AG04450 (cell line): ENCODE measurements at regions not wholly inside any gene's neighbourhood (a gene's known extent, or its start where the extent isn't known, plus 50 kb on each side); places are given as distances from the start of the nearest gene placed in this dataset.

Experiments
- CTCF ChIA-PET: fragments of 300-600, 350-600 bp; formaldehyde crosslinking; extraction: SDS; loops from one replicate; lab custom pipeline; 2022; ENCODE audit warnings: antibody characterized with exemption, inconsistent platforms; lab: Charles Lee
- POLR2A ChIA-PET: fragments of 350-600 bp; formaldehyde crosslinking; extraction: SDS; loops from one replicate; lab custom pipeline; 2021; ENCODE audit warnings: antibody characterized with exemption, inconsistent platforms; lab: Yijun Ruan, JAX
- DNase-seq: peaks from one replicate; pipeline ENCODE4 v3.0.0-alpha.2; 2011; ENCODE audit warnings: low read depth, low spot score
- H3K27ac ChIP-seq: one replicate; pipeline ENCODE4 v1.5.1; 2012; ENCODE audit warnings: low read depth, low read length, control low read depth
- H3K27me3 ChIP-seq: one replicate; pipeline ENCODE4 v1.6.0; 2012; ENCODE audit warnings: low read length; ENCODE audit not compliant: control insufficient read depth, insufficient read depth
- H3K4me3 ChIP-seq: 2 replicates; pipeline ENCODE4 v1.5.1; 2011; ENCODE audit warnings: mild to moderate bottlenecking, low read depth, low read length, control low read depth
- H3K9me3 ChIP-seq: 2 replicates; pipeline ENCODE4 v1.5.1; 2012; ENCODE audit warnings: low read length; ENCODE audit not compliant: control insufficient read depth, insufficient read depth
- CTCF ChIP-seq: IDR thresholded peaks from 2 replicates; pipeline ENCODE4 v1.5.1; 2011; ENCODE audit warnings: low read depth, low read length, control low read depth, inconsistent platforms

DNA sequence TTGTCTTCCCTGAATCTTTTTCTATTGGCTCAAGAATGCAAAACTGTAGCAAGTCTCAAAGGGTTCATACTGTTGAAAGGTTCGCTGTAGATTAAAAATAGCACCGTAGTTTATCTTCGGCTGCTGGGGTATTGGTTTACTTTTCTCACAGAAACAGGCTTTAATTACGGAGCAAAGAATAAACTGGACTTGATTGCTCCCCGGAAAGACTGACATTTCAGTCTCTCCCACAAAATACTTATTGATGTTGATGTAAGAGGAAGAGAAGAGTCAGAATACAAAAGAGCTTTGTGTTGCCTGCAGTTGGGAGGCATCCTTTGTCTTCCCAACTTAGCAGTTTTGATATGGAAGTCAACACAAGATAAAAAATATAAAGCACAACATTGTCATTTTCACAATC lies 183.9 kb upstream of the DMAC1 start:
- Histone ChIP-seq H3K27ac (no peak overlapping the region), H3K9me3 (peaks cover 7% of the 10 kb centered on the region; the same call in 1 of the 2 replicates), H3K4me3 (no peak overlapping the region), H3K27me3 (no peaks in the 10 kb centered on the region)
- no peak for DNase-seq
- CTCF ChIA-PET, result no interaction called here
- POLR2A ChIA-PET, result no interaction called here
- TF ChIP-seq CTCF, result no peak

GRCh38 chr9:7982907-7983306 lies 183.3 kb upstream of the DMAC1 start:
- Histone ChIP-seq H3K4me3 (no peak overlapping the region), H3K27me3 (no peaks in the 10 kb centered on the region), H3K27ac (no peak overlapping the region), H3K9me3 (peaks cover 7% of the 10 kb centered on the region; the same call in 1 of the 2 replicates)
- no peak for DNase-seq
- no peak for TF ChIP-seq CTCF
- CTCF ChIA-PET, result no interaction called here
- POLR2A ChIA-PET, result no interaction called here

DNA sequence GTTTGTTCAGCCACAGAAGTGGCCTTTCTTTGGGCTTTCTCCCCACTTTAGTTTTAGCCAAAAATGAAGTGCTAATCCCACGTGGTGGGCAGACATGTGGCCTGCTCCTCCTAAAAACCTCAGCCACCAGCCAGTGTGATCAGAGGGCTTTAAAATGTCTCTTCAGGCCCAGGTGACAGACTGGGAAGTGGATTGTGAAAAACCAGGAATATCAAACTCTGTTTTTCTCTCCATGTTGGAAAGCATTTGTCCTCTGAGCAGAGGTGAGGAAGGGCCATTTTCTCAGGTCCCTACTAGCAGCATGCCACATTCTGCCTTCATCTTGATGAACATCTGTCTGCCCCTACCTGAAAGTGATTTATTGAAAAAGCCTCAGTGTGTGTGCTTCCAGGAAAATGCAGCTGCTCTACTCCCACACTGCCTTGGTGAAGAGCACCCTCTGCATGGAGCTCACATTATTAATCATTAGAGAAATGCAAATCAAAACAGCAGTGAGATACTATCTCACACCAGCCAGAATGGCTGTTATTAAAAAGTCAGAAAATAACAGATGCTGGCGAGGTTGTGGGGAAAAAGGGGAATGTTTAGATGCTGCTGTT lies 181.2 kb upstream of the DMAC1 start:
- no peak for DNase-seq
- ChIA-PET POLR2A (no interaction called here), CTCF (no interaction called here)
- peaks cover 7% of the 10 kb centered on the region; the same call in 1 of the 2 replicates for H3K9me3 ChIP-seq
- H3K4me3 ChIP-seq, result no peak overlapping the region
- TF ChIP-seq CTCF, result no peak
- H3K27me3 ChIP-seq, result no peaks in the 10 kb centered on the region
- H3K27ac ChIP-seq, result no peak overlapping the region

- POLR2A ChIA-PET, result no interaction called here
- no peak for TF ChIP-seq CTCF
- no peak for DNase-seq
- CTCF ChIA-PET, result no interaction called here
- Histone ChIP-seq H3K27ac (no peak overlapping the region), H3K27me3 (no peaks in the 10 kb centered on the region), H3K9me3 (peaks cover 7% of the 10 kb centered on the region; the same call in 1 of the 2 replicates), H3K4me3 (no peak overlapping the region)
Measured at GRCh38 chr9:7980041-7980440, 180.5 kb upstream of the DMAC1 start.

GRCh38 chr9:7979611-7980010 lies 180.0 kb upstream of the DMAC1 start:
- Histone ChIP-seq H3K9me3 (peaks cover 7% of the 10 kb centered on the region; the same call in 1 of the 2 replicates), H3K27ac (no peak overlapping the region), H3K27me3 (no peaks in the 10 kb centered on the region), H3K4me3 (no peak overlapping the region)
- POLR2A ChIA-PET, result no interaction called here
- no peak for DNase-seq
- CTCF ChIA-PET, result no interaction called here
- no peak for TF ChIP-seq CTCF
